ENCODE measurements at regions not wholly inside any gene's neighbourhood (a gene's known extent, or its start where the extent isn't known, plus 50 kb on each side); places are given as distances from the start of the nearest gene placed in this dataset.

DNA sequence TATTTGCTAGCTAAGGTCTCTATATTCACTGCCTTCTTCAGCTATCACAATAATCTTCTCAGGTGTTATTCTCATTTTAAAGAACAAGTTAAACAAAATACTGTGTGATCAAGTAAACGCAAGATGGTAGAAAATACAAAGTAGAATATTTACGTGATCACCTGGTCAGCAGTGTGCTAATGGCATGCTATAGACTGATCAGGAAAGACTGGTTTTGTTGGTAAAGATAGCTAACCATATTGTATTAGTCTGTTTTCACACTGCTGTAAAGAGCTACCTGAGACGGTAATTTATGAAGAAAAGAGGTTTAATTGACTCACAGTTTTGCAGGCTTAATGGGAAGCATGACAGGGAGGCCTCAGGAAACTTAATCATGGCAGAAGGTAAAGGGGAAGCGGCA is 50.4 kb downstream of the ZBTB38 start:
- Histone ChIP-seq H3K27me3 (ENCODE audit: control insufficient read depth, insufficient read depth, low read length) (no peaks in the 10 kb centered on the region), H3K4me1 (peaks cover 19% of the 10 kb centered on the region), H3K9me3 (ENCODE audit: control insufficient read depth, low read length) (no peaks in the 10 kb centered on the region), H2AFZ (no peak overlapping the region), H3K79me2 (peaks cover 80% of the 10 kb centered on the region), H3K4me3 (ENCODE audit: low read depth, low read length) (no peak overlapping the region), H3K9ac (no peak overlapping the region), H3K36me3 (ENCODE audit: control insufficient read depth, insufficient read depth, low read length) (no peaks in the 10 kb centered on the region), H3K27ac (no peak overlapping the region), H3K4me2 (ENCODE audit: low read length) (no peak overlapping the region)
- TF ChIP-seq, protein P1, sequence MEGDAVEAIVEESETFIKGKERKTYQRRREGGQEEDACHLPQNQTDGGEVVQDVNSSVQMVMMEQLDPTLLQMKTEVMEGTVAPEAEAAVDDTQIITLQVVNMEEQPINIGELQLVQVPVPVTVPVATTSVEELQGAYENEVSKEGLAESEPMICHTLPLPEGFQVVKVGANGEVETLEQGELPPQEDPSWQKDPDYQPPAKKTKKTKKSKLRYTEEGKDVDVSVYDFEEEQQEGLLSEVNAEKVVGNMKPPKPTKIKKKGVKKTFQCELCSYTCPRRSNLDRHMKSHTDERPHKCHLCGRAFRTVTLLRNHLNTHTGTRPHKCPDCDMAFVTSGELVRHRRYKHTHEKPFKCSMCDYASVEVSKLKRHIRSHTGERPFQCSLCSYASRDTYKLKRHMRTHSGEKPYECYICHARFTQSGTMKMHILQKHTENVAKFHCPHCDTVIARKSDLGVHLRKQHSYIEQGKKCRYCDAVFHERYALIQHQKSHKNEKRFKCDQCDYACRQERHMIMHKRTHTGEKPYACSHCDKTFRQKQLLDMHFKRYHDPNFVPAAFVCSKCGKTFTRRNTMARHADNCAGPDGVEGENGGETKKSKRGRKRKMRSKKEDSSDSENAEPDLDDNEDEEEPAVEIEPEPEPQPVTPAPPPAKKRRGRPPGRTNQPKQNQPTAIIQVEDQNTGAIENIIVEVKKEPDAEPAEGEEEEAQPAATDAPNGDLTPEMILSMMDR (IDR thresholded peaks at IDR 0.05) = no peak

DNA sequence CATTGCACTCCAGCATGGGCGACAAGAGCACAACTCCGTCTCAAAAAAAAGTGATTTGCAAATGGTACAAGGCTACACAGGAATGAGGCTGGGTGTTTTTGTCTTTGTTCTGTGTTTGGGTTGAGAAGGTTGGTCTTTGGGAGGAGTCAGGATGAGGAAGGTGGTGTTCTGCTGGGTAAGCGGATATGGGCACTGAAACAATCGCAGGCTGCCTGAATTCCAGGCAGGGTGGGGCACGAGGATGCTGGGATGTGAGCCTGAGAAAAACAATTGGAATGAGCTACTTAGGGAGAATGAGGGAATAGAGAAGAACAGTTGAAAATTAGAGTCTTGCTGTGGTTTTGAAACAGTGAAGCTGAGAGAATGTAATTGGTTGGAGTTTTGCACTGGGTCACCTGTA is 51.6 kb downstream of the ZBTB38 start:
- Histone ChIP-seq H3K4me2 (ENCODE audit: low read length) (no peak overlapping the region), H3K9ac (no peak overlapping the region), H2AFZ (no peak overlapping the region), H3K27ac (peak overlapping the region; percentile 30), H3K9me3 (ENCODE audit: control insufficient read depth, low read length) (no peaks in the 10 kb centered on the region), H3K79me2 (peaks cover 68% of the 10 kb centered on the region), H3K36me3 (ENCODE audit: control insufficient read depth, insufficient read depth, low read length) (no peaks in the 10 kb centered on the region), H3K27me3 (ENCODE audit: control insufficient read depth, insufficient read depth, low read length) (no peaks in the 10 kb centered on the region), H3K4me3 (ENCODE audit: low read depth, low read length) (no peak overlapping the region), H3K4me1 (peaks cover 13% of the 10 kb centered on the region)
- TF ChIP-seq, protein P1 (IDR thresholded peaks at IDR 0.05) = no peak

DNA sequence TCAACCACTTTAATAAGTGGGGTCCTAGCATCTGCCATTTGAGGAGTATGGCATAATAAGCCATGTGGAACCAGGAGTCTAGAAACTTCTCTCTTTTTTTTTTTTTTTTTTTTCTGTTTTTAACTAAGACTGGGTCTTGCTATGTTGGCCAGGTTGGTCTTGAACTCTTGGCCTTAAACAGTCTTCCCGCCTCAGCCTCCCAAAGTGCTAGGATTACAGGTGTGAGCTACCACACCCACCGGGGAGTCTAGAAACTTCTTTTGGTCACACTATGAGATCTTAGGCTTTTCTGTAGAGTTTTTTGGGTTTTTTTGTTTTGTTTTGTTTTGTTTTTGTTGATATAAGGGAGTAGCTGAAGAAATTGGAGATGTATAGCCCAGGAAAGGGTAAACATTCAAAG is 52.9 kb downstream of the ZBTB38 start:
- H3K27me3 ChIP-seq (ENCODE audit: control insufficient read depth, insufficient read depth, low read length) = no peaks in the 10 kb centered on the region
- TF ChIP-seq, protein P1 (IDR thresholded peaks at IDR 0.05) = no peak
- H3K4me1 ChIP-seq = peaks cover 21% of the 10 kb centered on the region
- H3K79me2 ChIP-seq = peaks cover 56% of the 10 kb centered on the region
- no peaks in the 10 kb centered on the region for H3K9me3 ChIP-seq (ENCODE audit: control insufficient read depth, low read length)
- H3K36me3 ChIP-seq (ENCODE audit: control insufficient read depth, insufficient read depth, low read length) = no peaks in the 10 kb centered on the region
- no peak overlapping the region for H3K4me2 ChIP-seq (ENCODE audit: low read length)
- no peak overlapping the region for H2AFZ ChIP-seq
- no peak overlapping the region for H3K4me3 ChIP-seq (ENCODE audit: low read depth, low read length)
- H3K9ac ChIP-seq = no peak overlapping the region
- H3K27ac ChIP-seq = no peak overlapping the region

DNA sequence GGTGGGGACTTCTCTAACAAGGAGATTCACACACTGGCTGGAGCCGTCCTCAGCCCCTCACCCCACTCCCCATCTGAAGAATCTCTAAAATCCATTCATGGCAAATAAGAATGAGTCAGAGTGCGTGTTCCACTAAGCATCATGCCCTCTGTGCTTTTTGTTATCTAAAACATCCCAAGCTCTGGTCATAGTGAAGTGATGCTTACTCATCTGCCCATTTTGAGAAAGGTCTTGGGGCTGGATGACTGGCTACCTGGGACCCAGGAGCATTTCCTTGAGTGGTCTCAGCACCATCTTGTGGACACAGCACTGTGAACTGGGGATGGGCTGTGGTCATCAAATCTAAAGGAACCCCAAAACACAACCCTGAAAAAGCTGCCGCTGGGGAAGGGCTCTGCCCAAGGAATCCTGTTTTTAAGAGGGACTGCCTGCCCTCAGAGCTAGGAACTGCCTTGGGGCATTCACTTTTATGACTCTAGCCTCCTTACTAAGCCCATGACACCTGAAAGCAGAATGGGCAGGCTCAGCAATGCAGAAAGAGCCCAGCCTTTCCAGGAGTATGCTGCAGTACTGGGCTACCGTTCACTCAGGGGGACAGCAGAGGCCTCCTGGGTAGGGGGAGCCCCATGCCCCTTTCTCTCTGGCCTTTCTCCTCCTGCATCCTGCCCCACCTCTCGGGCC is 53.5 kb downstream of the ZBTB38 start:
- TF ChIP-seq, protein P1 (IDR thresholded peaks at IDR 0.05) = no peak
- Histone ChIP-seq H3K27me3 (ENCODE audit: control insufficient read depth, insufficient read depth, low read length) (no peaks in the 10 kb centered on the region), H3K4me3 (ENCODE audit: low read depth, low read length) (no peak overlapping the region), H3K27ac (no peak overlapping the region), H3K9me3 (ENCODE audit: control insufficient read depth, low read length) (no peaks in the 10 kb centered on the region), H3K79me2 (peaks cover 50% of the 10 kb centered on the region), H3K4me2 (ENCODE audit: low read length) (no peak overlapping the region), H3K9ac (no peak overlapping the region), H2AFZ (no peak overlapping the region), H3K4me1 (peaks cover 24% of the 10 kb centered on the region), H3K36me3 (ENCODE audit: control insufficient read depth, insufficient read depth, low read length) (no peaks in the 10 kb centered on the region)

DNA sequence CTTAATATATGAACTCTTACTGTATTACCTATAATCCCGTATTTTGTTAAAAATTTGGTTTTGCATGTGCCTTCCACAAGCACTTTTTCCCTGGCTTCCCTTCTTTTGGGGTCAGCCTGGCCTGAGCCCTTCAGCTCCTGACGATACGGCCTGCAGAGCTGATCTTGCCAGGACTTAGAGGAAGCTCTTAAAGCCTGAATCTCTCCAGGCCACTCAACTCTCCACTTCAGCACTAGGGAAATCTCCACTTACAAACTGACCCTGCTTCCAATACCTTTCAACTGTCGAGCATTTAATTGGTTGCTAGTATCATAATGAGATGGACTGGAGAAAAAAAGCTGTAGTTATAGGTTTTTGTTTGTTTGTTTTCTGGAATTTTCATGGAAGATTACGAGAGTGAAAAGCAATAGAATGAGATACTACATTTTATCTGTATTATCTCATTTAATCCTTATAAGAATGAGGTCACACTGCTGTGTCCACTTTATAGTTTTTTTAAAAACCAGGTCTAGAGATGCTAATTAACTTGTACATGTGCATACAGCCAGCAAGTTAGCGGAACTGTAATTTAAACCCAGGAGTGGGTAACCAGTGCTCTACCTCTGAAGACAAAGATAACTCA is 54.8 kb downstream of the ZBTB38 start:
- no peak overlapping the region for H3K4me2 ChIP-seq (ENCODE audit: low read length)
- peaks cover 47% of the 10 kb centered on the region for H3K79me2 ChIP-seq
- H3K36me3 ChIP-seq (ENCODE audit: control insufficient read depth, insufficient read depth, low read length) = no peaks in the 10 kb centered on the region
- H3K4me3 ChIP-seq (ENCODE audit: low read depth, low read length) = no peak overlapping the region
- peaks cover 30% of the 10 kb centered on the region for H3K4me1 ChIP-seq
- no peak overlapping the region for H2AFZ ChIP-seq
- no peak overlapping the region for H3K27ac ChIP-seq
- no peak overlapping the region for H3K9ac ChIP-seq
- H3K27me3 ChIP-seq (ENCODE audit: control insufficient read depth, insufficient read depth, low read length) = no peaks in the 10 kb centered on the region
- TF ChIP-seq, protein P1 (IDR thresholded peaks at IDR 0.05) = no peak
- H3K9me3 ChIP-seq (ENCODE audit: control insufficient read depth, low read length) = no peaks in the 10 kb centered on the region

Measured in parathyroid adenoma (tissue), 2 donors.